ENCODE measurements at regions not wholly inside any gene's neighbourhood (a gene's known extent, or its start where the extent isn't known, plus 50 kb on each side); places are given as distances from the start of the nearest gene placed in this dataset.
"Not testable (repeated sequence)": the region's sequence is repeated elsewhere in the genome, so short reads cannot be mapped to it uniquely, and the experiment has no call there.

- TF ChIP-seq CTCF, EP300 (IDR thresholded peaks at IDR 0.05): not testable (repeated sequence)
Measured at GRCh38 chr13:37954597-37954996, 85.0 kb upstream of the TRPC4 start.
